T-helper 2 cell (primary cell): ENCODE measurements at regions not wholly inside any gene's neighbourhood (a gene's known extent, or its start where the extent isn't known, plus 50 kb on each side); places are given as distances from the start of the nearest gene placed in this dataset.

Experiments
- DNase-seq, 5 experiments: peaks; one replicate each; pipeline versions ENCODE4 v3.0.0 to v3.0.0-alpha.2; 2012 to 2022

- peak in 1 of 5 experiments; percentile 46 for DNase-seq
These were observed 1134.6 kb downstream of the BCL11B start for GRCh38 chr14:98137131-98138025.

- peak; percentile 15 to 79 (median 48) for DNase-seq
These were observed 1133.3 kb downstream of the BCL11B start for GRCh38 chr14:98138666-98139065.

GRCh38 chr14:98140862-98141530 lies 1131.0 kb downstream of the BCL11B start:
- peak in 1 of 5 experiments; percentile 64 for DNase-seq

GRCh38 chr14:98143566-98143965 lies 1128.4 kb downstream of the BCL11B start:
- no peak for DNase-seq

- no peak for DNase-seq
These were observed 1127.0 kb downstream of the BCL11B start for GRCh38 chr14:98144964-98145363.

- no peak for DNase-seq
These were observed 1125.6 kb downstream of the BCL11B start for GRCh38 chr14:98146416-98146815.

- DNase-seq = no peak
These were observed 1117.7 kb downstream of the BCL11B start for GRCh38 chr14:98154254-98154653.

- no peak for DNase-seq
These were observed 1115.6 kb downstream of the BCL11B start for GRCh38 chr14:98156411-98156810.

- DNase-seq = no peak
These were observed 1111.1 kb downstream of the BCL11B start for GRCh38 chr14:98160901-98161300.

GRCh38 chr14:98161356-98161755 lies 1110.6 kb downstream of the BCL11B start:
- DNase-seq = no peak

GRCh38 chr14:98162856-98163805 lies 1108.9 kb downstream of the BCL11B start:
- no peak for DNase-seq

GRCh38 chr14:98163873-98164272 lies 1108.1 kb downstream of the BCL11B start:
- DNase-seq = no peak

GRCh38 chr14:98165976-98166375 lies 1106.0 kb downstream of the BCL11B start:
- no peak for DNase-seq

GRCh38 chr14:98167275-98167674 lies 1104.7 kb downstream of the BCL11B start:
- DNase-seq = no peak

GRCh38 chr14:98167705-98168104 lies 1104.3 kb downstream of the BCL11B start:
- peak in 1 of 5 experiments; percentile 62 for DNase-seq

GRCh38 chr14:98168211-98168985 lies 1103.6 kb downstream of the BCL11B start:
- no peak for DNase-seq

- peak in 1 of 5 experiments; percentile 83 for DNase-seq
These were observed 1102.8 kb downstream of the BCL11B start for GRCh38 chr14:98169170-98169587.

GRCh38 chr14:98170575-98170974 lies 1101.4 kb downstream of the BCL11B start:
- DNase-seq = no peak

GRCh38 chr14:98171654-98172053 lies 1100.3 kb downstream of the BCL11B start:
- DNase-seq = no peak

GRCh38 chr14:98172243-98172778 lies 1099.7 kb downstream of the BCL11B start:
- DNase-seq = peak in 1 of 5 experiments; percentile 31

- DNase-seq = peak in 3 of 5 experiments; percentile 52 to 89 (median 87)
These were observed 1098.7 kb downstream of the BCL11B start for GRCh38 chr14:98173305-98173704.
